ENCODE measurements at regions not wholly inside any gene's neighbourhood (a gene's known extent, or its start where the extent isn't known, plus 50 kb on each side); places are given as distances from the start of the nearest gene placed in this dataset.

DNA sequence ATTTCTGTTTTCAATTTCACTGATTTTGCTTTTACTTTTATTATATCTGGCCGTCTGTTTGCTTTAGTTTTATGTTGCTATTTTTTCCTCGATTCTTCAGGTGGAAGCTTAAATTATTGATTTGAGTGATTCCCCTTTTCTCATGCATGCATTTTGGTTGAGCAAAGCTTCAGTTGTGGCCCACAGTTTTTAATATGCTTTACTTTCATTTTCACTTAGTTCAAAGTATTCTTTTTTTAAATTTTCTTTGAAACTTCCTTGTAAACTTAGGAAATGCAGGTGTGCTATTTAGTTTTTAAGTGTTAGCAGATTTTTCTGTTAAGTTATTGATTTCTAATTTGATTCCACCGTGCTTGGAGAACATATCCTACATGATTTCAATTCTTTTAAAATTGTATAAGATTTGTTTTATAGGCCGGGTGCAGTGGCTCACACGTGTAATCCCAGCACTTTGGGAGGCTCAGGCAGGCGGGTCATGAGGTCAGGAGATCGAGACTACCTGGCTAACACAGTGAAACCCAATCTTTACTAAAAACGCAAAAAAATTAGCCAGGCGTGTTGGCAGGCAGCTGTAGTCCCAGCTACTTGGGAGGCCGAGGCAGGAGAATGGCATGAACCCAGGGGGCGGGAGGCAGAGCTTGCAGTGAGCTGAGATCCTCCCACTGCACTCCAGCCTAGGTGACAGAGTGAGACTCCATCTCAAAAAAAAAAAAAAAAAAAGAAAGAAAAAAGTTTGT, 531.2 kb downstream of the KIF2B start:
- no peak for TF ChIP-seq ZBTB7A (IDR thresholded peaks at IDR 0.05; ENCODE audit: low read depth)
- TF ChIP-seq RAD21 (IDR thresholded peaks at IDR 0.05; ENCODE audit: low read depth): no peak
- TF ChIP-seq REST (IDR thresholded peaks at IDR 0.05; ENCODE audit: low read depth): no peak
- TF ChIP-seq TCF12 (IDR thresholded peaks at IDR 0.05; ENCODE audit: low read depth): no peak
- no peak for TF ChIP-seq CEBPB (IDR thresholded peaks at IDR 0.05)
- TF ChIP-seq, protein P1, sequence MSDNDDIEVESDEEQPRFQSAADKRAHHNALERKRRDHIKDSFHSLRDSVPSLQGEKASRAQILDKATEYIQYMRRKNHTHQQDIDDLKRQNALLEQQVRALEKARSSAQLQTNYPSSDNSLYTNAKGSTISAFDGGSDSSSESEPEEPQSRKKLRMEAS (IDR thresholded peaks at IDR 0.05): no peak
- TF ChIP-seq EP300 (IDR thresholded peaks at IDR 0.05; ENCODE audit: borderline replicate concordance): no peak
- TF ChIP-seq TAF1 (IDR thresholded peaks at IDR 0.05; ENCODE audit: low read depth): no peak
- TF ChIP-seq EGR1 (IDR thresholded peaks at IDR 0.05): no peak
- TF ChIP-seq YY1 (IDR thresholded peaks at IDR 0.05; ENCODE audit: low read depth): no peak
- TF ChIP-seq FOXM1 (IDR thresholded peaks at IDR 0.05; ENCODE audit: borderline replicate concordance, low read depth): no peak
- TF ChIP-seq TEAD4 (IDR thresholded peaks at IDR 0.05): no peak
- no peak for TF ChIP-seq CREB1 (IDR thresholded peaks at IDR 0.05; ENCODE audit: low read depth)

DNA sequence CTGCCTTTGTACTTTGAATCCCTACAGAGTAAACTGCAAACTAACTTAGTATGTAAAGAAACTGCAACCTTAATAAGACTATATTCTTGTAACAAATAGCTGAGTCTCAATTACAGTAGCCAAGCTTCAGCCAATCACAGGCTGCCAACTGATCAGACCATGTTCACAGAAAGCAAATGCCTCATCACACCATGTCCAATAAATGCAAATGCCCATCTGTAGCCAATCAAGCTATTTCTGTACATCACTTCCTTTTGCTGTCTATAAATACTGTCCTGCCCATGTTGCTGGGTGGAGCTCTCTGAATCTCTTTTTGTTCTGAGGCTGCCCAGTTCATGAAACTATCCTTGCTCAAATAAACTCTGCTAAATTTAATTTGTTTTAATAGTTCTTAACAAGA, 531.7 kb upstream of the TOM1L1 start:
- no peak for TF ChIP-seq CEBPB (IDR thresholded peaks at IDR 0.05)
- no peak for TF ChIP-seq TCF12 (IDR thresholded peaks at IDR 0.05; ENCODE audit: low read depth)
- TF ChIP-seq YY1 (IDR thresholded peaks at IDR 0.05; ENCODE audit: low read depth): no peak
- TF ChIP-seq ZBTB7A (IDR thresholded peaks at IDR 0.05; ENCODE audit: low read depth): no peak
- TF ChIP-seq FOXM1 (IDR thresholded peaks at IDR 0.05; ENCODE audit: borderline replicate concordance, low read depth): no peak
- no peak for TF ChIP-seq TAF1 (IDR thresholded peaks at IDR 0.05; ENCODE audit: low read depth)
- no peak for TF ChIP-seq TEAD4 (IDR thresholded peaks at IDR 0.05)
- TF ChIP-seq RAD21 (IDR thresholded peaks at IDR 0.05; ENCODE audit: low read depth): no peak
- no peak for TF ChIP-seq REST (IDR thresholded peaks at IDR 0.05; ENCODE audit: low read depth)
- no peak for TF ChIP-seq EGR1 (IDR thresholded peaks at IDR 0.05)
- TF ChIP-seq NFIC (IDR thresholded peaks at IDR 0.05): no peak
- no peak for TF ChIP-seq EP300 (IDR thresholded peaks at IDR 0.05; ENCODE audit: borderline replicate concordance)
- no peak for TF ChIP-seq CREB1 (IDR thresholded peaks at IDR 0.05; ENCODE audit: low read depth)

GRCh38 chr17:54372069-54372749, 528.4 kb upstream of the TOM1L1 start:
- TF ChIP-seq CEBPB (IDR thresholded peaks at IDR 0.05) (no peak), RAD21 (IDR thresholded peaks at IDR 0.05; ENCODE audit: low read depth) (no peak), TEAD4 (IDR thresholded peaks at IDR 0.05) (no peak), EGR1 (IDR thresholded peaks at IDR 0.05) (no peak), EP300 (IDR thresholded peaks at IDR 0.05; ENCODE audit: borderline replicate concordance) (no peak), YY1 (IDR thresholded peaks at IDR 0.05; ENCODE audit: low read depth) (no peak), FOXM1 (IDR thresholded peaks at IDR 0.05; ENCODE audit: borderline replicate concordance, low read depth) (no peak), ZBTB7A (IDR thresholded peaks at IDR 0.05; ENCODE audit: low read depth) (no peak), TCF12 (IDR thresholded peaks at IDR 0.05; ENCODE audit: low read depth) (no peak), CREB1 (IDR thresholded peaks at IDR 0.05; ENCODE audit: low read depth) (no peak), NFIC (IDR thresholded peaks at IDR 0.05) (no peak), TAF1 (IDR thresholded peaks at IDR 0.05; ENCODE audit: low read depth) (no peak), REST (IDR thresholded peaks at IDR 0.05; ENCODE audit: low read depth) (no peak)
- TF ChIP-seq, protein P2, sequence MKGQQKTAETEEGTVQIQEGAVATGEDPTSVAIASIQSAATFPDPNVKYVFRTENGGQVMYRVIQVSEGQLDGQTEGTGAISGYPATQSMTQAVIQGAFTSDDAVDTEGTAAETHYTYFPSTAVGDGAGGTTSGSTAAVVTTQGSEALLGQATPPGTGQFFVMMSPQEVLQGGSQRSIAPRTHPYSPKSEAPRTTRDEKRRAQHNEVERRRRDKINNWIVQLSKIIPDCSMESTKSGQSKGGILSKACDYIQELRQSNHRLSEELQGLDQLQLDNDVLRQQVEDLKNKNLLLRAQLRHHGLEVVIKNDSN (IDR thresholded peaks at IDR 0.05): no peak
- TF ChIP-seq, protein P1 (IDR thresholded peaks at IDR 0.05): no peak

GRCh38 chr17:54373970-54374369, 526.7 kb upstream of the TOM1L1 start:
- TF ChIP-seq TCF12 (IDR thresholded peaks at IDR 0.05; ENCODE audit: low read depth) (no peak), EGR1 (IDR thresholded peaks at IDR 0.05) (no peak), REST (IDR thresholded peaks at IDR 0.05; ENCODE audit: low read depth) (no peak), TAF1 (IDR thresholded peaks at IDR 0.05; ENCODE audit: low read depth) (no peak), ZBTB7A (IDR thresholded peaks at IDR 0.05; ENCODE audit: low read depth) (no peak), NFIC (IDR thresholded peaks at IDR 0.05) (no peak)
- TF ChIP-seq, protein P2 (IDR thresholded peaks at IDR 0.05): no peak

Measured in Ishikawa (cell line).